Stimulated activated naive CD4-positive, alpha-beta T cell treated with Interleukin-2 at 50 U/mL for 16 hours (primary cell): ENCODE measurements at regions not wholly inside any gene's neighbourhood (a gene's known extent, or its start where the extent isn't known, plus 50 kb on each side); places are given as distances from the start of the nearest gene placed in this dataset.
"Not testable (repeated sequence)": the region's sequence is repeated elsewhere in the genome, so short reads cannot be mapped to it uniquely, and the experiment has no call there.

Source experiments
- DNase-seq: peaks from one replicate; lab custom pipeline; 2025; lab: John Stamatoyannopoulos, UW

DNA sequence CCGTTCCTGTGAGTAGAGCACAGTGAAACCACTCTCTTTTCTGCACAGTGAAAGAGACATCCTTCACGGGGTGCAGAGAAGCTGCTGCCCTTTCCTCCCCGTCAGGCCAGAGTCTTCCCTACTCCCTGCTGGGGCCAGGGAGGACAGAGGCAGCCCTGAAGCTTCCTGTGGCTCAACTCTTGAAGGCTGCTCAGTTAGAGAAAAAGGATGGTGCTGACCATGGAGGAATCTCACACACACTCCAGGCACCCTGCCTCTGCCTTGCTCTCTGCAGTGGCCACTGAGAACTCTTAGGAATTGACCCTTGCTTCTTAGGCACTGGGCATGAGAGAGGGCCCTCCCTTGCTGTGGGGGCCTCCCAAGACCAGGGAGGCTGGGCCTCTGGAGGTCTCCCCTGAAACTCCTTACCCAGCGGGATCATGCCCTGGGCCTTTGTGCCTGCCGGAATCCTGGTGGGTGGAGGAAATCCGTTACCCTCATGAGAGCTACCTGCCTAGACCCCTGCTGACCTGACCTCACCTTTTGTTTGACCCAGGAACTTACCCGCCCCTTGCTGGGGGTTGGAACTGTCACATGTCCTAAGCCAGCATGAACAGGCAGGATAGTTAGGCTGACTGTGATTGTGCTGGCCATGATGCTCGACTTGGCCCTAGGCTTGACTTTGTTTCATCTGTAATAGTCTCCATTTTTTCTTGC lies 65.0 kb upstream of the CD93 start:
- DNase-seq: no peak

DNA sequence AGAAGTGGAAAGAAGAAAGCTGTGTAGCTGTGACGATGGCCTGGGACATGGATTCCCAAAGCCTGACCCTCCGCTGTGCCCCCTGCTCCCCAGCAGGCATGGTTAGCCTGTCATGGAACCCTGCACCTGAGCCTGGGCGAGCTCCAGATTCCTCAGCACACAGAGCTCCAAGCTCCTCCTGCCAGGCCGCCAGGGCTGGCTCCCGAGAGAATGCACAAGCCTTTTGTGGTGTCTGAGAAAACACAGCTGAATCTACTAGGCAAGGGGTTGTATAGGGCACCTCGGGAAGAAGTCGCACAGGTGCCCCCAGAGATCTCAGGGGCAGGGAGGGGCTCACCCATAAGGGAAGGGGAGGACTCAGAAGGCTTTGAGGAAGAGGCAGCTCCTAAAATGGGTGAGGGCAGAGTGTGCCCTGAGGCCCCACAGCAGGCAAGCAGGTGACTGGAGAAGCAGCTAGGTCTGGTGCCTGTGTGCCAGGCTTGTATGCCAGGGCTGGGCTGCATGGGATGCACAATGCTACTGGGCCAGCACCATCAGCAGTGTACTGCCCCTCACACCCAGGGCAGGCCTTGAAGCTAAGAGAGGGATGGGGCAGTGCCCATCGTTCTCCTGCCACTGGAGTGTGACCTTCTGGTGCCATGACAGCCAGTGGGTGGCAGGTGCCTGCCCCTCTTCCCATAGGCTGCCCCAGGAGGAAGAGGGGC lies 64.3 kb upstream of the CD93 start:
- no peak for DNase-seq

DNA sequence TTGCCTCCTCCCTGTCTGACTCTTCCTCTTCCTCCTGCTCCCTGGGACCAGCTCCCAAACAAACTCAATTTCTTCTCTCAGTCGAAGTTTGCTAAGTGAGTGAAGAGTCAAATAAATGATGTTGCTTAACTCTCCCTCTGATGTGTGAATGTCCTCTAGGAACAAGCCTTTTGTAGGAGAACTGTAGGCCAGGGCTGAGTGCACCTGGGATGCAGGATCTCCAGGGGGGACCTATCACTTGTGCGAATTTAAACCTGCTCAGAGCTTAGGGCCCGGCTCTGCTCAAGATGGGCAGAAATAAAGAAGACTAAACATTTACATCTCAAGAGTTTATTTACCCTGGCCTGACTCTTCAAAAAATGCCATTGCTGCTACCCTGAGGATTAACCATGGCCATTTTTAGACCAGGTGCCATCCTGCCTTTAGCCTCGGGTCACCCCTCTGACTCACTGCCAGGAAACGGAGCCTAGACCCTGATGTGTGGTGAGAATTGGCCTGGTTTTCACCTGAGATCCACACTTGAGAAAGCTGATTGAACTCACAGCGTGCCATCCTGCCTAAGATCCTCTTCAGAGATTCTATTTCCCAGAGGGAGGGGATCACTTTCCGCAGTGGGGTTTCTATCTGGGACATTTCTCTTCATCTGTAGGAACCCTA lies 63.6 kb upstream of the CD93 start:
- no peak for DNase-seq

DNA sequence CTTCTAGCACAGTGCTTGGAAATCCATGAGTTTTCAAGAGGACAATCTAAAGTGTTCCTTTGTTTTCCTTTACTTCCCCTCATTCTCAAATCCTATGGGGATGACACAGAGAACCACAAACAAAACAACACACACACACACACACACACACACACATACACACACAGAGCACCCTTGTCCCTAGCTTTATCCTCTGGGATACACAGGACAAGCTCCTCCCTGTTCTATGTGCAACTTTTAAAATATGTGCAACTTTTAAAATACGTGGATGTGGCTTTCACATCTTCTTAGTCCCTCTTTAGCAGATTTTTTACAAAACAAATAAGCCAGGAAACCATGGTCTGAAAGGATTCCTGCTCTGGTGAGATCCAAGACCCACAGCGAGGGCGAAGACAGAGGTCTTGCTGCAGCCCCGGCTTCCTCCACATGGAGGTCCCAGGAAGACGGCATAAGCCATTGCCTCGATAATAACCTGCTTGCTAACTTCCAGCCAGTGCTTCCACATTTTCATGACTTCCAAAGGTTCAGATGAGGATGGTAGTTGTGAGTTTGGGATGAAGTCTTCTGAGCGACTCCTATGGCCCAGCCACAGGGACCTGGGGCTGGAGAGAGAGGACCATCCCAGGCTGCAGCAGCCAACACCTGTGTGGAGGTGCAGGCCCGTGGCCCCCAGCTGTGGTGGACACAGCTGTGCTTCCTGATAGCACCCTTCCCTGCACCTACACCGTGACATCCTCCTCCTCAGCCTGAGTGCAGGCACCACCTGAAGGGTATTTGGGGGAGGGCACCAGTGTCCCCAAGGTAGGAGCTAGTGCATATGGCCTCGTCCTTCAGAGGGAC lies 62.8 kb upstream of the CD93 start:
- no peak for DNase-seq

DNA sequence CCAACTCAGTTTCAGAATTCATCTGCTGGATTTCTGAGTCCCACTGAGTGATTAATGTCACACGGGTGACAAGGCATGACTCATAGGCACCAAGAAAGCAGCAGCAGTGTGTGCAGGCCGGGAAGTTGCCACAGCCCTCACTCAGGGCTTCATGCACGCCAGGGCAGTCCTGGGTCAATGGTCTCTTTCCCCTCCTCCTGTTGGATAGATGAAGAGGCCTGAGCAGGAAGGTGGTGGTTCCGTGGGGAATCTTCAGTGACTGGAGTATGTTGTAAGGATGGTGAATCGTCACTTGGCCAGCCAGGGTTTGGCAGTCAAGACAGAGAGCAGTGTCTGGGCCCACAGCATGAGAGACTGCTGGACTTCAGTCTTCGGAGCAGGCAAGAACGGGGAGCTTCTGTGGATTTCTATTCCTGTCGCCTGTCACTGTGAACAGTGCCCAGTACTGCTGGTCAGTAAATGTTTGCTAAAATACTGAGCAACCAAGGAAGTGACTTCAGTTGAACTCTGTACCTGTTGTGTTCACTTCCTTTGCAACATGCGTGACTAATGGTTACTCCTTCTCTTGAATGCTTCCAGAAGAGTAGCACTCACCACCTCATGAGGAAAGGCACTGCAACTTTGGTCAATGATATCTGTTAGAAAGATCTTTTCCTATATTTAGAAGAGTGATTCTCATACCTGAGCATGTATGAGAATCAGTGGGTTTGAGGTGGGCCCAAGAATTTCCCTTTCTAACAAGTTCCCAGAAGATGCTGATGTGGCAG lies 62.0 kb upstream of the CD93 start:
- DNase-seq: peak; percentile 6

DNA sequence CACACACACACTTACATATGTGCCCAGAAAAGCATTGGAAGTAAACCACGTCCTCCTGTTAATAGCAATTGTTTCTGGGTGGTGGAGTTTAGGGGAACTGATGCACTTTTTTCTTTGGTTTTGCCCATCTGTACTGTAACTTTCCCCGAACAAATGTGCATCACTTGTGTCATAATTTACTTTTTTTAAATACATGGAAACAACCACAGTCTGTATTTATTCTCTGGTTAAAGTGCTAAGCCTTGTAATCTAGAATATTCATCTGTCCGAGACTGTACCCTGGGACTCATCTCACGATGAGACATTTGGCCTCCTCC lies 61.5 kb upstream of the CD93 start:
- DNase-seq: no peak

DNA sequence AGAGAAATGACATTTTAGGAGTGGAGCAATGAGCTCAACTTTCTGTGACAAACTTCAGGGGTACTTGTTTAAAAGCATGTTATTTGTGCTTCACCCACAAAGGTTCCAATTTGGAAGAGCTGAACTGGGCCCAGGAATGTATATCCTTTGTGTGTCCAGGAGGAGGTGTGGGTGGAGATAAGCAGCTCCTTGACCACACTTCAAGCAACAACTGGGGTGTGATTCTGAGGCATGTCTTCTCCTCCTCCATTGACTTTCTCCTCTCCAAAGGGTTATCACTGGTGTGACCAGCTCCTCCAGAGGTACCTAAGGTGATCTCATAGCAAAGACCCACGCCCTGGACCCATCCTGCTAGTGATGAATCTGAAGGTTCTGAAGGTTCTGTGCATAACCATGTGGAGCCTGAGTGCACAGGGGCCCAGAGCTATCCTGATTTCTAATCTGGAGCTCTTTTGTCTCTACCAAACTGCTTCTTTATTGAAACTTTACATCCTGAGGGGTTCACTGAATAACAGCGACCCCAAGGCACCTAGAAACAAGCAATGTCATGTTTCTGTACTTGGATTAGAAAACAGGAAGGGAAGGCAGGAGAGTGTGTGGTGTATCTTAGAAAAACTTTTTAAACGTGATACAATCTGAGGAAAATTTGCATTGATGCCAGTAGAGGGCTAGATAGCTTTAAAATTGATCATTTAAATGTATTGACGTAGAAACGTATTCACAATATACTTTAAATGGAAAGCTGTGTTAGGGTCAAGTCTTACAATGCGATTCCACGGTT lies 60.9 kb upstream of the CD93 start:
- DNase-seq: no peak

DNA sequence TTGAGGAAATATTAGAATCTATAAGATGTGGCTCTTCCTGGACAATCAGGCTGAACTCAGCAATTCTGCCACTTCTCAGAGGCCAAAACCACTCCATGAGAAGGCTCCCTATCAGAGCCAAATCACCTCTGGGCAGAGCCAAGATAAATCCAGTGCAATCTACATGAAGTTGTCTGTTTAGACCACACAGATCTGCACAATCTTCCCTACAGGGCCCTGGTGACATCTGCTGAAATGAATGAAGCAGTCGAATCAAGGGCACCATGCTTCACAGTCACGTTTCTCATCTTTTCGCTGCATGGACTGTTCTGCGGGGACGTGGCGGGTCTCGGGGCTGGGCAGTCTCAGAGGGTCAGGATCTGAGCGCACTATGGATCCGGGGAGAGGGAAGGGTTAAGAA lies 60.1 kb upstream of the CD93 start:
- no peak for DNase-seq

DNA sequence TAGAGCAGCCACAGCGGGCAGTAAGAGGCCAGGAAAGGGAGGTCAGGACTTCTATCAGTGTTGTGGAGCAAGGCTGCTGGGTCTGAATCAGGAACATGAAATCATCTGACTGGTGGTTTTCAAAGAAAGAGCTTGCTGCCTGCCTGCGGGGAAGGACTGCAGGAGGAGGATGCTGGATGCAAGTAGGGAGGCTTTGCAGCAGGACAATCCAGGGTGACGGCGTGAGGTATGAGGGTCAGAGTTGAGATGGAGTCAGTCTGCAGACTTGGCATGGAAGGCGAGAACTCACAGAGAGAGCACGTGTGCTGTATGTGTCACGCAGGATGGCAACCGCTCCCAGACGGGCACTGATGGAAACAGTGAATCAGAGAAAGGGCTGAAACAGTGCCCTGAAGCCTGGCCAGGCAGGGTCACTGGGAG lies 59.2 kb upstream of the CD93 start:
- DNase-seq: no peak

DNA sequence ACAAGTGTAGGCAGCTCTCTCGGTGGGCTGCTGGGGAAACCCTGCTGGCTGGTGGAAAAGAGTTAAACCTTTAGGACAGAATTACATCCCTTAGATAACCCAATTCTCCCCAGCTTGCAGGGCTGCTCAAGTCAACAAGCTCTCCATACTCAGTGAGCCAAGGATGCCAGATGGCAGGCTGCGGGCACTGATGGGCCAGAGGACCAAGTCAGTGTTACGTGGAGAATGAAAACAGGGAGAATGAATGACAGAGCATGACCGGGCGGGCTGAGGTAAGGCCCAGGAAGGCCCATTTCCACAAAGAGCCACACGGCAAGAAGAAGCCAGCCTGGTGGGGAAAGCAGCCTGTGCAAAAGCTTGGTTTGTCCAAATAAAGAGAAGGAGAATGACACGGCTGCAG lies 58.7 kb upstream of the CD93 start:
- DNase-seq: no peak

DNA sequence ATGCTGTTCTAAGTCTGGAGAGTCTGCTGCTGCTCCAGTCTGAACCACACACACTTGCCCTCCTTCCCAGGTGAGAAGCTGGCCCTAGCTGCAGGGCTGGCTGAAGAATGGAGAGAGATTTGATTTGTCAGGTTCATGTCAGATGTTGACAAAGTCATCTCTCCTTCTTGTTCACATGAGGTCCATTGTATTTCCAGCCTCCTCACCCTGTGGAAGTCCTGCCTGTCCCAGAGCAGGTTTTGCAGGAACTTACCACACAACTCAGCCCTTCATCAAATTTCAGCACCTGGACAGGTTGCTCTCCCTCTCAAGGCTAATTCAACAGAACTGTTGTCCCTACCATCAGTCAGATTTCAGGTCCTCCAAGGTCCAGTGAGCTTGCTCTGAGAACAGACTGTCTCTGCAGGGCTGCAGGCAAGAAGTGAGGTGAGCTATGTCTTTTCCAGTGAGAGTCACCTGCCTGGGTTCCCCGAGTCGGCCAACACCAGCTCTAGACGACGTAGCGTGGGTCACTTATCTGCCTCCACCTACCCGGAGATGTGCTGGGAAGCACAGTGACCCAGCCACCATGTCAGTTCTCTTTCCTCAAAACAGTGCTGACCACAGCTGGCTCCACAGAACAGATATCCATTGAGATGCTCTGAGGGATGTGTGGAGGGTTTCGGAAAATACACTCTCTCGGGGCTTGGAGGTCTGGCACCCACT lies 58.0 kb upstream of the CD93 start:
- DNase-seq: no peak

DNA sequence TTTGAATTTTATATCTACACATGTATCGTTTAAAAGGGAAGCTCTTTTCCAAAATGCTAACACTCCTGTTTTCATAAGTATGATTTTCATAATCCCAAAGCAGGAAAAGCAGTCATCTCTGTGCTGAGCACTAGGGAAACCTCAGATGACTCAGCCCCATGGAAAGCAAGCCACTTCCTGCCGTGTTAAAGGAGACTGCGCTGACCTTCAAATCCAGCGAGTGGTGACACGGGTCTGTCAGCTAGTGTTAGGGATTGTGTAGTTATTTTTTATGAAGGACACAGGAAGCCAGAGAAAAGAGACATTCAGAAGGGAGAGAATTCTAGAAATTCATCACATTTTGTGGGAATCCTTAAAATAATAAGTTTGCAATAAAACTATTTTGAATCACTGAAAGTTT lies 57.0 kb upstream of the CD93 start:
- DNase-seq: no peak

DNA sequence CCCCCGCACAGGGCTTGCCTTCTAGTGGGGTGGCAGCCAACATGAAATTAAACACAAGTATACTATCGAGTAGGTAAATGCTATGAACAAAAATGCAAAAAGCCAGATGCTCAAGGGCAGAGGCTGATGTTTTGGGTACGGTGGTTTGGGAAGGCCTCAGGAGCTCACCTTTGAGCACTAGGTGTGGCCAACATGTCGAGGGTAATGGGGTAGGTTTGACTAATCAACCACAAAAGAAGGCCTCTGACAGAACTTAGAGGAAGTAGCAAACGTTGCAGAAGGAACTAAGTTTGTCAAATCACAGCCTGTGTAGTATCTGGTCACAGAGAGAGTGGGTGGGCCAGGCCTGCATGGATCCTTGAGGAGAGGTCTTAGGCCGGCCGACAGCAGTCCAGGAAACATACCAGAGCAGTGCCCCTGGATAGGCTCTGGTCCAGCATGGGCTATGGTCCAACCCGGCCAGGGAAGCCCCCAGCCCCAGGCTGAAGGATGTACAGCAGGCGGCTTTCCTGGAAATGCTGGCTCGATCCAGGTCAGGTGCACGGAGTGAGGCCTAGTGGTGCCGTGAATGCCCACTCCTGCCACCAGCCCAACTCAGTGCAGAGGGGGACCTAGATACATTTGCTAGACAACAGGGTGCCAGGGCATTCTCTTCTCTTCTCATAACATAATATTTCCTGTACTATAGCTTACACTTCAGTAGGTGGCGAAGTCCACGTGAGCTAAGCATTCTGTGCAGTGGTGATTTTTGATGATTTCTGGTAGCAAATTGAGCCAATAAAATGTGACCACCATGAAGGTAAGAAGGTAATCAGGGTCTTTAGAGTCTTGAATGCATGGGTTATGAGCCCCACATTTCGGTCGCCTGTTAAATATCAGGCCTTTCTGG lies 56.3 kb upstream of the CD93 start:
- no peak for DNase-seq

DNA sequence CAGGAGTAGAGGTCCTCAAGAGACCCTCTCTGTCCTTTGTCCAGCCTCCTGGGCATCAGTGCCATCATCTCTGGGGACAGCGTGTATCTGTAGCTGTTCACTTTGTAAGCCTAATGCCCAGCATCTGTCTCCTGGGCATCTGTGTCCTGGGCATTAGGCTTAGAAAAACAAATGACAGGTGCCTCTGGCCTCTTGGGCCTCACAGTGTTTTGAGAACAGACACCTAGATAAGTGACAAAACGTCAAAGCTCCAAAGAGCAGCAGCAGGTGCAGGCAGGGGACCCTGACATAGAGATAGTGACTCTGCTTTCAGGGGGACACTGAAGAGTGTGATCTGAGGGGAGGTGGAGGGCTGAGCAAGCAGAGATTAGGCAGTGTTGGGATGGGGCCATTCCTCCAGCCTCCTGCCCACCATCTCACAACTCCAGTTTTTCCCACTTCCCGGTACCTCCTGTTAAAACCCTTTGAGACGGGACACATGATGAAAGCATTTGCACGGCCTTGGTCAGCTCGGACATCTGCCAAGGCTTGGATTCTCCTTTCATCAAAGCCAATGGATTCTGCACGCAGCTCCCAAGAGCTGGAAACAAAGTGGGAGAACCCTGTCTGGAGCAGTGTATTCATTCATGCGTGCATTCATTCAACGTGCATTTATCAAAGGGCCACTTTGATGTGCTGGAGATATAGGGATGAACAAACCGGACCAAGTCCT lies 55.5 kb upstream of the CD93 start:
- DNase-seq: no peak

DNA sequence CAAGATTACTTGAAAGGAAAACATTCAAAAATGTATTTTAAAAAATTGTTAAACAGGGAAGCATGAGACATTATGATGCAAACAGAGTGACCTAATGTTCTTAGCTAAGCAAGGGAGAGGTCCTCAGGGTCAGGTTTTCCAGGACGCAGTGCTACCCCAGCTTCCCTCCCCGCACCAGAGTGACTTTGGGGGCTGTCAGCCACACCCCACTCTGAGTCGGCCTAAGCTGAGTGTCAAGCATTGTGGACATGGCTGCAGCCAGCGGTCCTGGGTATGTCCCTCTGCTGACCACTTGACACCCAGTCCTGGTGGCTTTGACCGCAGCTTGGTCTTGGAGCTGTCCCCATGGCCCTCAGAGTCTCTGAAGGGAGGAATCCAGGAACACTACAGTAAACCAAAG lies 54.9 kb upstream of the CD93 start:
- DNase-seq: no peak

DNA sequence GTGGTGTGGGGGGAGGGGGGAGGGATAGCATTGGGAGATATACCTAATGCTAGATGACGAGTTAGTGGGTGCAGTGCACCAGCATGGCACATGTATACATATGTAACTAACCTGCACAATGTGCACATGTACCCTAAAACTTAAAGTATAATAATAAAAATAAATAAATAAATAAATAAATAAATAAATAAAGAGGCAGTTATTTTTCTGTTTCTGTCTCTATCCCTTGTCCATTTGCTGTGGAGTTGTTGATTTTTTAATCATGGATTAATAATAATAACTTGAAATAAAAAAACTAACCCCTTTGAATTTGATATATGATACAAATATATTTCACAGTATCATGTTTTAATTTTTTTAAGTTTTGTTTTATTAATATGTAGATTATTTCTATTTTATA lies 53.9 kb upstream of the CD93 start:
- not testable (repeated sequence) for DNase-seq

DNA sequence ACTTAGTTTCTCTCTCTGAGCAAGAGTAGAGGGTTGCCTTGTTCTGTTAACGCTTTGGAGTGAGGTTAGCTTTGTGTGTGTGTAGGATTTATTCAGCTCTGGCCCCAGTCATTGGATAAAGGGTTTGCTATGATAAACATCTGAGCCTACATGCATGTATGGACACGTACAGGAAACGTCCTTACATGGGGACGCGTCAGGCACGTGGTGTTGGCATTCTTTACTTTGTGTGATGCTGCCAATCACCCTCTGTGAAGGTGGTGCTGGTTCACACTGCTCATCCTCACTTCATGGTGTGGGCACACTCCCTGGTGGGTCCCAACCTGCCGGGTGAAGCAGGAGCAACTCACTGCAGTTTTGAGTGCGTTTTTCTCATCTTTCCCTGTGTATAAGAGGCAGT lies 53.4 kb upstream of the CD93 start:
- DNase-seq: no peak

DNA sequence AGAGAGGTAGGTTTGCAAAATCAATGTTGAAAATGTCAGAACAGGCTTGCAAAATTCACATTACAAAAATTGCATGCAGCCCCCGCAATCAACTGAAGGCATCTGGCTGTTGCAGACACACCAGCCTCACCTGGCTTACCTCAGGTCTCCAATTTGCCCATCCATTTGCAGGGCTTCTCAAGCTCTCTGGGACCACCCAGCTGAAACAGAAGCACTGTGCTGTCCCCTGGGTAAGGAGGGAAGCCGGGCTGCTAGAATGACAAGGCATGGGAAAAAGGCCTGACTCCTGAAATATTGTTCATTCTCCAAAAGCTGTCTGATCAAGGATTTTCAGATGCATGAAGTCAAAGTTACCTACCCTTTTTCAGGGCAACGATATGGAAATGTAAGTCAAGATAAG lies 52.6 kb upstream of the CD93 start:
- DNase-seq: no peak

DNA sequence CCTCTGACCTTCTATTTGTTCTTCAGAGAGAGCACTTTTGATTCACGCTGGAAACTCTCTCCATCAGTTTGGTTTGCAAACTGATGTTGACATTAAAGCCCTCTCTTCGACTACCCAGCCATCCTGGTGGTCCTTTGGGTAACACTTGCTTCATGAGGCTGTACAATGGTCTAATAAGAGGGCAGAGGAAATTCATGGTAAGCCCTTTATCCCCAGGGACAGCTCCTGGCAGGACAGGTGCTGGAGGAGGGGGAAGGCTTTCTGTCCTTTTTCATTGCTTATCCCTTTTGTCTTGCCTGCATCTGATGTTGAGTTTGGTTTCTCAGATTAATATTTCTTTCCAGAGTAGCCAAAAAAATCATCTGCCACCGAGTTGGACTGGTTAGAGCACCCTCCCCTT lies 52.1 kb upstream of the CD93 start:
- DNase-seq: no peak
